WTC11 (cell line): ENCODE measurements at regions not wholly inside any gene's neighbourhood (a gene's known extent, or its start where the extent isn't known, plus 50 kb on each side); places are given as distances from the start of the nearest gene placed in this dataset.

Experiments used
- MXD4 ChIP-seq: fragments of 250-450 bp; sonication (Bioruptor Pico); IDR thresholded peaks from 2 replicates; pipeline ENCODE4 v1.8.0; 2021; ENCODE audit warnings: mild to moderate bottlenecking, moderate library complexity, borderline replicate concordance
- NFYB ChIP-seq: sonication (generic); formaldehyde crosslinking; conservative IDR thresholded peaks from 2 replicates; pipeline ENCODE4 v1.8.0; 2022; ENCODE audit warnings: low read depth, missing genetic modification reagents
- NR1H2 ChIP-seq: sonication (generic); formaldehyde crosslinking; IDR thresholded peaks from 2 replicates; pipeline ENCODE4 v1.9.0; 2021; ENCODE audit warnings: mild to moderate bottlenecking, moderate library complexity, missing genetic modification reagents
- OVOL2 ChIP-seq: fragments of 250-450 bp; sonication (Bioruptor Pico); IDR thresholded peaks from 2 replicates; pipeline ENCODE4 v1.9.0; 2021; ENCODE audit warnings: mild to moderate bottlenecking, borderline replicate concordance
- SOX15 ChIP-seq: fragments of 250-450 bp; sonication (Bioruptor Pico); IDR thresholded peaks from 2 replicates; pipeline ENCODE4 v1.9.0; 2021; ENCODE audit warnings: mild to moderate bottlenecking
- USF2 ChIP-seq: sonication (generic); formaldehyde crosslinking; IDR thresholded peaks from 2 replicates; pipeline ENCODE4 v1.8.1; 2023; ENCODE audit warnings: mild to moderate bottlenecking, missing genetic modification reagents, moderate library complexity
- ZNF281 ChIP-seq: sonication (generic); formaldehyde crosslinking; IDR thresholded peaks from 2 replicates; pipeline ENCODE4 v1.8.0; 2023; ENCODE audit warnings: mild to moderate bottlenecking, missing genetic modification reagents
- TF ChIP-seq, protein P1 (sequence below): sonication (generic); formaldehyde crosslinking; IDR thresholded peaks from 2 replicates; pipeline ENCODE4 v1.8.1; 2023; ENCODE audit warnings: mild to moderate bottlenecking, moderate library complexity, missing genetic modification reagents
- TF ChIP-seq, protein P2 (sequence below): fragments of 200-600 bp; IDR thresholded peaks from 2 replicates; pipeline ENCODE4 v1.8.0; 2022; ENCODE audit warnings: antibody characterized with exemption
- TF ChIP-seq, protein P3 (sequence below): sonication (generic); formaldehyde crosslinking; IDR thresholded peaks from 2 replicates; pipeline ENCODE4 v1.8.1; 2022; ENCODE audit warnings: low read depth, missing genetic modification reagents, borderline replicate concordance
- TF ChIP-seq, protein P4 (sequence below): sonication (generic); formaldehyde crosslinking; conservative IDR thresholded peaks from 2 replicates; pipeline ENCODE4 v1.8.1; 2022; ENCODE audit warnings: mild to moderate bottlenecking, missing genetic modification reagents
- TF ChIP-seq, protein P5 (sequence below): sonication (generic); formaldehyde crosslinking; IDR thresholded peaks from 2 replicates; pipeline ENCODE4 v1.8.0; 2022; ENCODE audit warnings: mild to moderate bottlenecking, missing genetic modification reagents

GRCh38 chr15:92821491-92822116 lies 78.5 kb upstream of the CHD2 start:
- TF ChIP-seq, protein P1, sequence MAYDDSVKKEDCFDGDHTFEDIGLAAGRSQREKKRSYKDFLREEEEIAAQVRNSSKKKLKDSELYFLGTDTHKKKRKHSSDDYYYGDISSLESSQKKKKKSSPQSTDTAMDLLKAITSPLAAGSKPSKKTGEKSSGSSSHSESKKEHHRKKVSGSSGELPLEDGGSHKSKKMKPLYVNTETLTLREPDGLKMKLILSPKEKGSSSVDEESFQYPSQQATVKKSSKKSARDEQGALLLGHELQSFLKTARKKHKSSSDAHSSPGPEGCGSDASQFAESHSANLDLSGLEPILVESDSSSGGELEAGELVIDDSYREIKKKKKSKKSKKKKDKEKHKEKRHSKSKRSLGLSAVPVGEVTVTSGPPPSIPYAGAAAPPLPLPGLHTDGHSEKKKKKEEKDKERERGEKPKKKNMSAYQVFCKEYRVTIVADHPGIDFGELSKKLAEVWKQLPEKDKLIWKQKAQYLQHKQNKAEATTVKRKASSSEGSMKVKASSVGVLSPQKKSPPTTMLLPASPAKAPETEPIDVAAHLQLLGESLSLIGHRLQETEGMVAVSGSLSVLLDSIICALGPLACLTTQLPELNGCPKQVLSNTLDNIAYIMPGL (CRISPR knock-in tag), result no peak
- TF ChIP-seq, protein P2, sequence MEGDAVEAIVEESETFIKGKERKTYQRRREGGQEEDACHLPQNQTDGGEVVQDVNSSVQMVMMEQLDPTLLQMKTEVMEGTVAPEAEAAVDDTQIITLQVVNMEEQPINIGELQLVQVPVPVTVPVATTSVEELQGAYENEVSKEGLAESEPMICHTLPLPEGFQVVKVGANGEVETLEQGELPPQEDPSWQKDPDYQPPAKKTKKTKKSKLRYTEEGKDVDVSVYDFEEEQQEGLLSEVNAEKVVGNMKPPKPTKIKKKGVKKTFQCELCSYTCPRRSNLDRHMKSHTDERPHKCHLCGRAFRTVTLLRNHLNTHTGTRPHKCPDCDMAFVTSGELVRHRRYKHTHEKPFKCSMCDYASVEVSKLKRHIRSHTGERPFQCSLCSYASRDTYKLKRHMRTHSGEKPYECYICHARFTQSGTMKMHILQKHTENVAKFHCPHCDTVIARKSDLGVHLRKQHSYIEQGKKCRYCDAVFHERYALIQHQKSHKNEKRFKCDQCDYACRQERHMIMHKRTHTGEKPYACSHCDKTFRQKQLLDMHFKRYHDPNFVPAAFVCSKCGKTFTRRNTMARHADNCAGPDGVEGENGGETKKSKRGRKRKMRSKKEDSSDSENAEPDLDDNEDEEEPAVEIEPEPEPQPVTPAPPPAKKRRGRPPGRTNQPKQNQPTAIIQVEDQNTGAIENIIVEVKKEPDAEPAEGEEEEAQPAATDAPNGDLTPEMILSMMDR, result no peak
- TF ChIP-seq OVOL2 (CRISPR knock-in tag), result no peak
- TF ChIP-seq SOX15, result no peak
- TF ChIP-seq, protein P3, sequence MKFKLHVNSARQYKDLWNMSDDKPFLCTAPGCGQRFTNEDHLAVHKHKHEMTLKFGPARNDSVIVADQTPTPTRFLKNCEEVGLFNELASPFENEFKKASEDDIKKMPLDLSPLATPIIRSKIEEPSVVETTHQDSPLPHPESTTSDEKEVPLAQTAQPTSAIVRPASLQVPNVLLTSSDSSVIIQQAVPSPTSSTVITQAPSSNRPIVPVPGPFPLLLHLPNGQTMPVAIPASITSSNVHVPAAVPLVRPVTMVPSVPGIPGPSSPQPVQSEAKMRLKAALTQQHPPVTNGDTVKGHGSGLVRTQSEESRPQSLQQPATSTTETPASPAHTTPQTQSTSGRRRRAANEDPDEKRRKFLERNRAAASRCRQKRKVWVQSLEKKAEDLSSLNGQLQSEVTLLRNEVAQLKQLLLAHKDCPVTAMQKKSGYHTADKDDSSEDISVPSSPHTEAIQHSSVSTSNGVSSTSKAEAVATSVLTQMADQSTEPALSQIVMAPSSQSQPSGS (CRISPR knock-in tag), result no peak
- no peak for TF ChIP-seq USF2 (CRISPR knock-in tag)
- no peak for TF ChIP-seq NFYB (CRISPR knock-in tag)
- TF ChIP-seq ZNF281 (CRISPR knock-in tag), result no peak
- TF ChIP-seq, protein P4, sequence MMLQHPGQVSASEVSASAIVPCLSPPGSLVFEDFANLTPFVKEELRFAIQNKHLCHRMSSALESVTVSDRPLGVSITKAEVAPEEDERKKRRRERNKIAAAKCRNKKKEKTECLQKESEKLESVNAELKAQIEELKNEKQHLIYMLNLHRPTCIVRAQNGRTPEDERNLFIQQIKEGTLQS (CRISPR knock-in tag), result no peak
- TF ChIP-seq, protein P5, sequence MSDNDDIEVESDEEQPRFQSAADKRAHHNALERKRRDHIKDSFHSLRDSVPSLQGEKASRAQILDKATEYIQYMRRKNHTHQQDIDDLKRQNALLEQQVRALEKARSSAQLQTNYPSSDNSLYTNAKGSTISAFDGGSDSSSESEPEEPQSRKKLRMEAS, result no peak
- no peak for TF ChIP-seq NR1H2 (CRISPR knock-in tag)
- TF ChIP-seq MXD4 (CRISPR knock-in tag), result no peak
